ENCODE measurements at regions not wholly inside any gene's neighbourhood (a gene's known extent, or its start where the extent isn't known, plus 50 kb on each side); places are given as distances from the start of the nearest gene placed in this dataset.

GRCh38 chr7:50926049-50926448 is 143.4 kb upstream of the GRB10 start:
- no peak overlapping the region for H3K4me3 ChIP-seq
- no peaks in the 10 kb centered on the region for H3K27me3 ChIP-seq
- no peaks in the 10 kb centered on the region for H3K9me3 ChIP-seq
- H3K27ac ChIP-seq = no peak overlapping the region
- no peak for TF ChIP-seq POLR2A (IDR thresholded peaks at IDR 0.05)
- no peak for TF ChIP-seq CTCF (IDR thresholded peaks at IDR 0.05)
- no peak for TF ChIP-seq POLR2AphosphoS5 (IDR thresholded peaks at IDR 0.05)
- no peak for TF ChIP-seq EP300 (IDR thresholded peaks at IDR 0.05)
- no peaks in the 10 kb centered on the region for H3K4me1 ChIP-seq
- WGBS, 2 donors = 73 to 87% methylated on average over 1 of the region's 1 CpG
- DNase-seq = no peak
- intact Hi-C loops (cut with DNase I) = no loop called here
- H3K36me3 ChIP-seq = no peaks in the 10 kb centered on the region

- Histone ChIP-seq H3K4me1 (no peaks in the 10 kb centered on the region), H3K9me3 (no peaks in the 10 kb centered on the region), H3K36me3 (no peaks in the 10 kb centered on the region), H3K27me3 (no peaks in the 10 kb centered on the region), H3K27ac (no peak overlapping the region), H3K4me3 (no peak overlapping the region)
- intact Hi-C loops (cut with DNase I) = no loop called here
- no peak for DNase-seq
- TF ChIP-seq EP300 (IDR thresholded peaks at IDR 0.05) (no peak), POLR2AphosphoS5 (IDR thresholded peaks at IDR 0.05) (no peak), CTCF (IDR thresholded peaks at IDR 0.05) (no peak), POLR2A (IDR thresholded peaks at IDR 0.05) (no peak)
- WGBS, 2 donors = 44 to 46% methylated on average over 4 of the region's 4 CpGs
Observed at GRCh38 chr7:50923476-50923875, 140.8 kb upstream of the GRB10 start.

- no peaks in the 10 kb centered on the region for H3K36me3 ChIP-seq
- WGBS, 2 donors = 45 to 75% methylated on average over 4 of the region's 4 CpGs
- H3K4me3 ChIP-seq = no peak overlapping the region
- H3K9me3 ChIP-seq = no peaks in the 10 kb centered on the region
- intact Hi-C loops (cut with DNase I) = no loop called here
- no peak for DNase-seq
- no peaks in the 10 kb centered on the region for H3K4me1 ChIP-seq
- no peaks in the 10 kb centered on the region for H3K27me3 ChIP-seq
- TF ChIP-seq CTCF (IDR thresholded peaks at IDR 0.05) (no peak), POLR2AphosphoS5 (IDR thresholded peaks at IDR 0.05) (no peak), EP300 (IDR thresholded peaks at IDR 0.05) (no peak), POLR2A (IDR thresholded peaks at IDR 0.05) (no peak)
- no peak overlapping the region for H3K27ac ChIP-seq
Observed at GRCh38 chr7:50921114-50921813, 138.6 kb upstream of the GRB10 start.

- no peaks in the 10 kb centered on the region for H3K27me3 ChIP-seq
- TF ChIP-seq CTCF (IDR thresholded peaks at IDR 0.05) (no peak), POLR2A (IDR thresholded peaks at IDR 0.05) (no peak), EP300 (IDR thresholded peaks at IDR 0.05) (no peak), POLR2AphosphoS5 (IDR thresholded peaks at IDR 0.05) (no peak)
- no peaks in the 10 kb centered on the region for H3K4me1 ChIP-seq
- no peaks in the 10 kb centered on the region for H3K36me3 ChIP-seq
- no peak overlapping the region for H3K27ac ChIP-seq
- no peak for DNase-seq
- intact Hi-C loops (cut with DNase I) = no loop called here
- WGBS, 2 donors = 60 to 76% methylated on average over 7 of the region's 7 CpGs
- H3K9me3 ChIP-seq = no peaks in the 10 kb centered on the region
- no peak overlapping the region for H3K4me3 ChIP-seq
Observed at GRCh38 chr7:50920031-50920635, 137.4 kb upstream of the GRB10 start.

Measured in sigmoid colon (tissue), 6 donors.